MM.1S (cell line): ENCODE measurements at regions not wholly inside any gene's neighbourhood (a gene's known extent, or its start where the extent isn't known, plus 50 kb on each side); places are given as distances from the start of the nearest gene placed in this dataset.

ENCODE experiments used
- CTCF ChIP-seq: fragments of 300-600 bp; sonication (generic); IDR thresholded peaks from 2 replicates; pipeline ENCODE4 v1.5.1; 2016; ENCODE audit warnings: antibody characterized with exemption, low read length, mixed read lengths
- EZH2 ChIP-seq: fragments of 300-600 bp; sonication (generic); optimal IDR thresholded peaks from 2 replicates; pipeline ENCODE3; 2017; ENCODE audit warnings: low read depth, mild to moderate bottlenecking, antibody characterized with exemption, low read length, mixed read lengths

- no peak for TF ChIP-seq CTCF
- no peak for TF ChIP-seq EZH2
Observed at GRCh38 chr12:102548543-102548942, 68.2 kb upstream of the IGF1 start.
